Fibroblast of lung (primary cell): ENCODE measurements at regions not wholly inside any gene's neighbourhood (a gene's known extent, or its start where the extent isn't known, plus 50 kb on each side); places are given as distances from the start of the nearest gene placed in this dataset.

Source experiments
- EZH2 ChIP-seq: IDR thresholded peaks from 2 replicates; pipeline ENCODE4 v1.5.1; 2012; ENCODE audit warnings: low read length, control low read depth, mild to moderate bottlenecking; ENCODE audit errors: missing control alignments
- TF ChIP-seq, protein P1 (sequence below), 2 donors: IDR thresholded peaks in 1 of 2; conservative IDR thresholded peaks in 1 of 2; 1 replicate in 1 of 2; 2 replicates in 1 of 2; pipeline ENCODE4 v1.5.1; 2011 to 2012; ENCODE audit warnings: low read length in 2 of 2, control low read depth in 1 of 2, inconsistent platforms in 1 of 2, low read depth in 1 of 2, mild to moderate bottlenecking in 1 of 2

DNA sequence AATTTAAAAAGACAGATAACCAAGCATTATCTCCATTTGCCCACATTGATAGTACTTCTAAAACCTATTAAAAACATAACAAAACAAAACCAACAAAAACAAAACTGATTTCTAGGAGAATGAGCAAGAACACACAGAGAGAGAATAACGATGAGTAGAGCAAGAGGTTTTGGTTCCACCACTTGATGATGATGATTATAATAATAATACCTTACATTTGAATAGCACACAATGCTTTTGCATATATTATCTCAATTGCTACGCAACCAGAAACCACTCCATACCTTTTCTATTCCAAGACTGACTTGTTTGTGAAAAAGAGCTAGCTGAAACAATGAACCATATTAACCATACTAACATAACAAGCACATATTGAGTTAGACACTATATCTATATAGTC lies 1090.9 kb downstream of the SH3BGRL start:
- TF ChIP-seq, protein P1, sequence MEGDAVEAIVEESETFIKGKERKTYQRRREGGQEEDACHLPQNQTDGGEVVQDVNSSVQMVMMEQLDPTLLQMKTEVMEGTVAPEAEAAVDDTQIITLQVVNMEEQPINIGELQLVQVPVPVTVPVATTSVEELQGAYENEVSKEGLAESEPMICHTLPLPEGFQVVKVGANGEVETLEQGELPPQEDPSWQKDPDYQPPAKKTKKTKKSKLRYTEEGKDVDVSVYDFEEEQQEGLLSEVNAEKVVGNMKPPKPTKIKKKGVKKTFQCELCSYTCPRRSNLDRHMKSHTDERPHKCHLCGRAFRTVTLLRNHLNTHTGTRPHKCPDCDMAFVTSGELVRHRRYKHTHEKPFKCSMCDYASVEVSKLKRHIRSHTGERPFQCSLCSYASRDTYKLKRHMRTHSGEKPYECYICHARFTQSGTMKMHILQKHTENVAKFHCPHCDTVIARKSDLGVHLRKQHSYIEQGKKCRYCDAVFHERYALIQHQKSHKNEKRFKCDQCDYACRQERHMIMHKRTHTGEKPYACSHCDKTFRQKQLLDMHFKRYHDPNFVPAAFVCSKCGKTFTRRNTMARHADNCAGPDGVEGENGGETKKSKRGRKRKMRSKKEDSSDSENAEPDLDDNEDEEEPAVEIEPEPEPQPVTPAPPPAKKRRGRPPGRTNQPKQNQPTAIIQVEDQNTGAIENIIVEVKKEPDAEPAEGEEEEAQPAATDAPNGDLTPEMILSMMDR (conservative IDR thresholded peaks at IDR 0.05 in 1 of 2, IDR thresholded peaks at IDR 0.05 in 1 of 2; ENCODE audit: low read depth in 1 of 2, low read length in 2 of 2), result no peak
- no peak for TF ChIP-seq EZH2
